ENCODE measurements at regions not wholly inside any gene's neighbourhood (a gene's known extent, or its start where the extent isn't known, plus 50 kb on each side); places are given as distances from the start of the nearest gene placed in this dataset.

GRCh38 chr9:88798476-88798875 is 192.8 kb upstream of the S1PR3 start:
- no peak for DNase-seq

- DNase-seq = no peak
Measured at GRCh38 chr9:88799541-88800328, 191.5 kb upstream of the S1PR3 start.

- no peak for DNase-seq
Measured at GRCh38 chr9:88800329-88800682, 191.0 kb upstream of the S1PR3 start.

- no peak for DNase-seq
Measured at GRCh38 chr9:88801214-88801796, 190.0 kb upstream of the S1PR3 start.

- no peak for DNase-seq
Measured at GRCh38 chr9:88802533-88802932, 188.7 kb upstream of the S1PR3 start.

GRCh38 chr9:88803546-88804253 is 187.6 kb upstream of the S1PR3 start:
- DNase-seq = no peak

GRCh38 chr9:88804254-88804596 is 187.0 kb upstream of the S1PR3 start:
- DNase-seq = no peak

- no peak for DNase-seq
Measured at GRCh38 chr9:88805217-88805943, 185.9 kb upstream of the S1PR3 start.

GRCh38 chr9:88807426-88807825 is 183.8 kb upstream of the S1PR3 start:
- no peak for DNase-seq

GRCh38 chr9:88808019-88808656 is 183.1 kb upstream of the S1PR3 start:
- DNase-seq = no peak

GRCh38 chr9:88808761-88809354 is 182.4 kb upstream of the S1PR3 start:
- no peak for DNase-seq

GRCh38 chr9:88809355-88810161 is 181.7 kb upstream of the S1PR3 start:
- DNase-seq = no peak

GRCh38 chr9:88810826-88811225 is 180.4 kb upstream of the S1PR3 start:
- no peak for DNase-seq

- no peak for DNase-seq
Measured at GRCh38 chr9:88811511-88811910, 179.8 kb upstream of the S1PR3 start.

- no peak for DNase-seq
Measured at GRCh38 chr9:88812938-88813637, 178.2 kb upstream of the S1PR3 start.

- DNase-seq = no peak
Measured at GRCh38 chr9:88813638-88814209, 177.5 kb upstream of the S1PR3 start.

GRCh38 chr9:88814577-88814976 is 176.7 kb upstream of the S1PR3 start:
- DNase-seq = no peak

- DNase-seq = no peak
Measured at GRCh38 chr9:88816141-88816540, 175.1 kb upstream of the S1PR3 start.

GRCh38 chr9:88816591-88816990 is 174.7 kb upstream of the S1PR3 start:
- DNase-seq = no peak

GRCh38 chr9:88817628-88818027 is 173.6 kb upstream of the S1PR3 start:
- DNase-seq = no peak

Measured in stimulated activated CD4-positive, alpha-beta T cell treated with anti-CD3 and anti-CD28 coated beads, Interleukin-2, amount 100 ng/mL, for 48 hours (primary cell).